HG03175 (cell line): ENCODE measurements at regions not wholly inside any gene's neighbourhood (a gene's known extent, or its start where the extent isn't known, plus 50 kb on each side); places are given as distances from the start of the nearest gene placed in this dataset.
"Not testable (repeated sequence)": the region's sequence is repeated elsewhere in the genome, so short reads cannot be mapped to it uniquely, and the experiment has no call there.

Experiments used
- ATAC-seq: cut with Tn5 transposase; IDR thresholded peaks from one replicate; pipeline ENCODE4 v1.9.1; 2021; ENCODE audit warnings: mild to moderate bottlenecking, moderate library complexity; ENCODE audit not compliant: unreplicated experiment

DNA sequence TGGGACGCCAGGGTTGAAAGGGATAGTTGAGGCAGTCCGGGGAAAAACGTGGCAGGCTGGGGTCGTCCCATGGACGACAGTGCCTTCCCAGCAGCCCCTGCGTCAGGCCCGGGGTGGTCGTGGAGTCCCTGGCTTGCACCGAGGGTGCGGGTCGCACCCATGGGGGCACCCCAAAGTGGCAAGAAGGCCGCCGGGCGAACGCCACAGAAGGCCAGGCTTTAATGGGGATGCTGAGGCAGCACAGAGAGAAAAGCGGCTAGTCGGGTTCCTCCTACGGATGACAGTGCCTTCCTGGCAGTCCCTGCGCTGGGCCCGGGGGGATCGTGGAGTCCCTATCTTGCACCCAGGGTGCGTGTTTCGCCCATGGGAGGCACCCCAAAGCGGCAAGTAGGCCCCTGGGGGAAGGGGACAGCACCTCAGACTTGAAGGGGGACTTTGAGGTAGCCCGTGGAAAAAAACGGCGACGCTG, 158.6 kb upstream of the ALG10B start:
- no peak for ATAC-seq

DNA sequence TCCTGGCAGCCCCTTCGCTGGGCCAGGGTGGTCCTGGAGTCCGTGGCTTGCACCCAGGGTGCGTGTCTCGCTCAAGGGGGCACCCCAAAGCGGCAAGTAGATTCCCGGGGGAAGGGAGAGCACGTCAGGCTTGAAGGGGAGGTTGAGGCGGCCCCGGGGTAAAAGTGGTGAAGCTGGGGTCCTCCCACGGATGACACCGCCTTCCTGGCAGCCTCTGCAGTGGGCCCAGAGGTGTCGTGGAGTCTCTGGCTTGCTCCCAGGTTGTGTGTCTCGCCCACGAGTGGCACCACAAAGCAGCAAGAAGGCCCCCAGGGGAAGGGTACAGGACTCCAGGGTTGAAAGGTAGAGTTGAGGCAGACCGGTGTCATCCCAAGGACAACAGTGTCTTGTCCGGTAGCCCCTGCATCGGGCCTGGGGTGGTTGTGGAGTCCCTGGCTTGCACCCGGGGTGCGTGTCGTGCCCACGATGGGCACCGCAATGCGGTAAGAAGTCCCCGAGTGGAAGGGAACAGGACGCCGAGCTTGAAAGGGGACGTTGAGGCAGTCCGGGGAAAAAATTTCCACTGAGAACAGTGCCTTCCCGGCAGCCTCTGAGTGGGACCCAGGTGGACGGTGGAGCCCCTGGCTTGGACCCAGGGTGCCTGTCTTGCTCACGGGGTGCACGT, 158.0 kb upstream of the ALG10B start:
- ATAC-seq = no peak

DNA sequence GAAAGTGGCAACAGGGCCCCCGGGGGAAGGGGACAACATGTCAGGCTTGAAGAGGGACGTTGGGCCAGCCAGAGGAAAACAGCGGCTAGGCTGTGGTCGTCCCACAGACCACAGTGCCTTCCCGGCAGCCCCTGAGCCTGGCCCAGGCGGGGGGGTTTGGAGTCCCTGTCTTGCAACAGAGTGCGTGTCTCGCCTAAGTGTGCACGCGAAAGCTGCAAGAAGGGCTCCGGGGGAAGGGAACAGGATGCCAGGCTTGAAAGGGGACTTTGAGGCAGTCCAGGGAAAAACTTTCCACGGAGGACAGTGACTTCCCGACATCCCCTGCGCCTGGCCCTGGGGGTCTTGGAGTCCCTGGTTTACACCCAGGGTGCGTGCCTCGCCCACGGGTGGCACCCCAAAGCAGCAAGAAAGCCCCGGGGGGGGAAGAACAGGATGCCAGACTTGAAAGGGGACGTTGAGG, 157.5 kb upstream of the ALG10B start:
- ATAC-seq = no peak

DNA sequence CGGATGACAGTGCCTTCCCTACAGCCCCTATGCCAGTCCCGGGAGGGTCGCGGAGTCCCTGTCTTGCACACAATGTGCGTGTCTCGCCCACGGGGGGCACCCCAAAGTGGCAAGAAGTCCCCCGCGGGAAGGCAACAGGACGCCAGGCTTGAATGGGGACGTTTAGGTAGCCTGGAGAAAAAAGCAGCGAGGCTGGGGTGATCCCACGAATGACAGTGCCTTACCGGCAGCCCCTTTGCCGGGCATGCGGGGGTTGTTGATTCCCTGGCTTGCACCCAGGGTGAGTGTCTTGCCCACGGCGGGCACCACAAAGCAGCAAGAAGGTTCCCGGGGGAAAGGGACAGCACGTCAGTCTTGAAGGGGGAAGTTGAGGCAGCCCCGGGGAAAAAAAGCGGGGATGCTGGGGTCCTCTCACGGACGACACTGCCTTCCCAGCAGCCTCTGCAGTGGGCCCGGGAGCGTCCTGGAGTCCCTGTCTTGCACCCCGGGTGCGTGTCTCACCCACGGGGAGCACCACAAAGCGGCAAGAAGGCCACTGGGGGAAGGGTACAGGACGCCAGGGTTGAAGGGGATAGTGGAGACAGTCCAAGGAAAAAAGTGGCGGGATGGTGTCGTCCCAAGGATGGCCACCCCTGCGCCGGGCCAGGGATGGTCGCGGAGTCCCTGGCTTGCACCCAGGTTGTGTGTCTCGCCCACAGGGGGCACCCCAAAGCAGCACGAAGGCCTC, 156.8 kb upstream of the ALG10B start:
- no peak for ATAC-seq

DNA sequence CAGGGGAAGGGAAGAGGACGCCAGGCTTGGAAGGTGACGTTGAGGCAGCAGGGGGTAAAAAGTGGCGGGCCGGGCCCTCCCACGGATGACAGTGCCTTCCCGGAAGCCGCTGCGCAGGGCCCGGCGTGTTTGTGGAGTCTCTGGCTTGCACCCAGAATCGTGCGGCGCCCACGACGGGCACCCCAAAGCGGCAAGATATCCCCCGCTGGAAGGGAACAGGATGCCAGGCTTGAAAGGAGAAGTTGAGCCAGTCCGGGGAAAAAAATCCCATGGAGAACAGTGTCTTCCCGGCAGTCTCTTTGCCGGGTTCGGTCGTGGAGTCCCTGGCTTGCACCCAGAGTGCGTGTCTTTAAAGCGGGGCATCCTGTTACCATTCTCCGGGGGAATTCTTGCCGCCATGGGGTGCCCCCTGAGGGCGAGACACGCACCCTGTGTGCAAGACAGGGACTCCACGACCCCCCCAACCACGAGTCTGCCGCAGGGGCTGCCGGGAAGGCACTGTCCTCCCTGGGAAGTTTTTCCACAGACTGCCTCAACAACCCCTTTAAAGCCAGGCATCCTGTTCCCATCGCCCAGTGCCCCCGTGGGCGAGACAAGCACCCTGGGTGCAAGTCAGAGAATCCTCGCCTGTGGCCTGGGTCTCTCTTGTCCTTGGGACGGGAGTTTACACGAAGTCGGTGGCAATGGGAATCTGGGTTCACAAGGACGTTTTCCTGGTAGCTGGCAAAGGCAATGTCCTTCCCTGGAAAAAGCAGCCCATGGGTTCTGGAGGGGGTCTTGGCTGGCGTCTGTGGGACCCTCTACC, 156.1 kb upstream of the ALG10B start:
- ATAC-seq = no peak

DNA sequence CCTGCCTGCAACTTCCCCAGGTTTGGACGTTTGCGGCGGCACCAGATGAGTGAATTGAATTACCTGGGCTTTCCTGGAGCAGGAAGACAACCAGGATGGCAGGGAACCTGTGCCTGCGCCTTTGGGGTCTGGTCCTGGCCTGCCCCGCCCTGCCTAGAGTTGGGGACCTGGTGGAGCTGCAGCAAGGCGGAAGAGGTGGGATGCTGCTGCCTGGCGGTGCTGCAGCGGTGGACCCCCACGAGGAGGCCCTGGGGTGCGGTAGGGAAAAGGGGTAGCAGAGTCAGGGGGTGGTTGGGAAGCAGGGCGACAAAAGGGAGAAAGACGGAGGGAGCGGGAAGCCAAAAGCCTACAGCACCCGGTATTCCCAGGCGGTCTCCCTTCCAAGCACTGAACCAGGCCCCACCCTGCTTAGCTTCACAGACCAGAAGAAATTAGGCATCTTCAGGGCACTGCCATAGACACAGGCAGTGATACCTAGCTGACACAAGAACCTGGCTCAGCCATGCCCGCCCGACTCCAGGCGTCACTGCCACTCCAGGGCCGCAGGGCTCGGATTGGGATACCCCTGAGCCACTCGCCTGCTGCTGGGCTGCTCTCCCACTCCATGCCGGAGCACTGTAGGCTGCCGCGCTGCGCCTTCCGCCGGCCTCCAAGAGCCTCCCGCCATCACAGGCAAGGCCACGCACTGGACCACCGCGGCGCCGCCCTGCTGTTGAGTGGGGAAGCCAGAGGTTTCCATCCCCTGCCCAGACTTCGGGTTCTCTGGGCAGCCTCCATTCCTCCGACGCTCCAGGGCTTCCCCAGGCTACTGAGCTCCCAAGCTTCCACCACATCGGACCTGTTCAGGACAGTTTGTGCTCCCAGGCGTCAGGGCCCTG, 155.2 kb upstream of the ALG10B start:
- ATAC-seq = no peak

DNA sequence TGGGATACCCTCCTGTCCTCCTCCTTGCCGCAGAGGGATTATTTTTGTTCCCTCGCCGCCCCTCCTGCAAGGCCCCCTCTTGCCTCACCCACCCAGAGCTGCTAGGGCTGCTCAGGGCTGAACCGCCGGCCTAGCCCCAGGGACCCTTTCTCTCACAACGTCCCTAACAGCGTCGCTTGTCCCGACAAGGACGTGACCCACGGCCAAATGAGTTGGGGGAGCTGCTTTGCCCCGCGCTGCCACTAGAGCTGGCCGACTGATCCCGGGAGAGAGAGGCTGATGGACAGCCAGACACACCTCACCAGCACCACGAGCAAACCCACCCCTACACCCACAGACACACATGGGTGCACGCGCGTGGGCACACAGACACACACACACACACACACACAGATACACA, 154.6 kb upstream of the ALG10B start:
- no peak for ATAC-seq

DNA sequence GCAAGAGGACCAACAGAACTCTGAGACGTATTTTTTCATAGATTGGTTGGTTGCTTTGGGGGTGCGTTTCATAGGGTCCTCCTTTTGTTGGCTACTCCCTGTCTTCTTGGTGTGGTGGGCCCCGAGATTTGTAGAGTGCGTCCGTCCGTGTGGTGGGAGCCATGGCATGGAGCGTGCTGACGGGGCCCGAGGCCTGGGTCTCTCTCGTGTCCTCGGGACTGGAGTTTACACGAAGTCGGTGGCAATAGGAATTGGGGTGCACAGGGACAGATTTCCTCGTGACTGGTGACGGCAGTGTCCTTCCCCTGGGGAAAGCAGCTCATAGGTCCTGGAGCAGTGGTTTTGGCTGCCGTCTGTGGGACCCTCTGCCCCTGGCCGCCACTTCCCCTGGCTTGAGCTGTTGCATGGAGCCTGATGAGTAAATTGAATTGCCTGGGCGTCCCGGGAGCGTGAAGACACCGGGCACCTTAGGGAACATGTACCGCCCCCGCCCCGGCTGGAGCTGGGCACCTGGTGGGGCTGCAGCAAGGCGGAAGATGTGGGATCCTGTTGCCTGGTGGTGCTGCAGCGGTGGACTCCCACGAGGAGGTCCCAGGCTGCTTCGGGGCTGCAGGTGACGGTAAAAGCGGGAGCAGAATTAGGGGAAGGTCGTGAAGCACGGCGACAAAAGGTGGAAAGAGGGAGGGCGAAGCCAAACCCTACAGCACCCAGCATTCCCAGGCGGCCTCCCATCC, 153.7 kb upstream of the ALG10B start:
- no peak for ATAC-seq

DNA sequence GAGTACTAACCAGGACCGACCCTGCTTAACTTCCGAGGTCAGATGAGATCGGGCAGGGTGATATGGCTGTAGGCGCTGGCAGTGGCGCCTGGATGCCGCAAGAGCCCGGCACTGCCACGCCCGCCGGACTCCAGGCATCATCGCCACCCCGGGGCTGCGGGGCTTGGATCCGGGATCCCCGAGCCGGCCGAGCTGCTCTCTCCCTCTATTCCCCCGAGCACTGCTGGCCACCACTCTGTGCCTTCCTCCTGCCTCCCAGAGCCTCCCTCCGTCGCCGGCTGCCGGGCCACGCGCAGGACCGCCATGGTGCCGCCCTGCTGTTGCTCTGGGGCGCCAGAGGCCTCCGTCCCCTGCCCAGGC, 153.2 kb upstream of the ALG10B start:
- ATAC-seq = no peak

DNA sequence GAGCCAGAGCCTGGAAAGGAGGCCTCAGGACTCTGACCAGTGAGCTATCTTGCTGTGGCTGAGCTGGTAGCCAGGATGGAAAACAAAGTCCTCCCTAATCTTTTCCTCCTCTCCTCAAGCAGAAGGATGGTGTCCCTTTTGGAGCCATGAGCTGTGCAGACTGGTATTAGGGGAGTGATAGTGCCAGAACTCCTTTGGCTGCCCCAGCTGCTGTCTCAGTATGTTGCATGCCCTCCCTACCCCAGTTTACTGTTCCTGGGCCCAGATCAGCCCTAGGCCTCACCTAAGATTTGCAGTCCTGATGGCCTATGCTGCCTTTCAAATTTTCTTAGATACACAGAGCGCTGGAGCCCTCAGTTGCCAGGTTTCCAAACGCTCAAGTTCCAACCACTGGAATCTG, 150.3 kb upstream of the ALG10B start:
- no peak for ATAC-seq

DNA sequence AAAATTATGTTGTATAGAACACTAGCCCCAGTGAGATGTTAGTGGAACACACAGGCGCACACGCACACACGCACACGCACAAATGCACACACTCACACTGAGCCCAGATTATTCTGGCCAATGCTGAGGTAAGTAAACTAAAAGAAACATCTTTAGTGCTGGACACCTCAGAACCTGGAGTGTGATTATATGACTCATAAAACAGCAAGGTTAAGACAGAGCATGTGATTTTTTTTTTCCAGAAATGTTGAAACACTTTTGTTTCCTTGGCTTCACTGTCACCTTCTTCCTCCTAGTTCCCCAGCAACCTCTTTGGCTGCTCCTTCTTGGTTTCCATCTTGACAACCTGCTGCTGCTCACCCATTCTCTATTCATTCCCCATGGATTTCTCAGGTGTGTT, 141.0 kb upstream of the ALG10B start:
- ATAC-seq = no peak

DNA sequence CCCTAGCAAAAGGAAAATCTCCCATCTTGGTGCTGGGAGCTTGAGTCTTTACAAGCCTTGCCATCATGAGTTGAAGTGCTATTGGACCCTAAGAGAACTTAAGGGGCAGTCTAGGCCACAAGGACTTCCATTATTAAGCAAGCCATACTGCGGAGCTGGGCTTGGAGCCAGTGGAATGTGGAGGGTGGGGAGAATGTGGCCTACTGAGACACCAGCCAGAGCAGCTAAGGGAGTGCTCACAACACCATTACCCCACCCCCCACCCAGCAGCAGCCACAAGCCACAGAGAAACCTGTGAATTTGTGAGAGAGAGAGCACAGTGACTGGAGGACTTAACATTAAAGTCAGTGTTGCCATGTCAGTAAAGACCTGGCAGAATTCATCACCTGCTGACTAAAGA, 133.0 kb upstream of the ALG10B start:
- ATAC-seq = not testable (repeated sequence)

DNA sequence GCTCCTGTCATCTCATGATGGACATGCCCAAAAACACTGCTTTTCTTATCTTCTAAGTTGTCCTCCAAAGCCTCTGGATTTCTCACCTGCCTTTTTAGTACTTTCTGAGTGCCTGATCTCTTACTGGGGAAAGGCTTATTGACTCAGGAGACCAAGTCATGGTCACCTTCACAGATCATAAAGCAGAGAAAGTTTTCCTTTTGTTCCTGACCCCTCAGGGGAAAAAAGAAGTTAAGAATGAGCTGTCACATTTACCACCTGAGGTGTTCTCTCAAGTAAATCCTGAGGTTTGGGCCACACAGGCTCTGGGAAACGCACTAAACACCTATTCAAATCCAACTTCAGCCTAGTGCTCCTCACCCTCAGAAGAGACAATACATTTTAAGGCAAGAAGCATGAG, 119.3 kb upstream of the ALG10B start:
- not testable (repeated sequence) for ATAC-seq

DNA sequence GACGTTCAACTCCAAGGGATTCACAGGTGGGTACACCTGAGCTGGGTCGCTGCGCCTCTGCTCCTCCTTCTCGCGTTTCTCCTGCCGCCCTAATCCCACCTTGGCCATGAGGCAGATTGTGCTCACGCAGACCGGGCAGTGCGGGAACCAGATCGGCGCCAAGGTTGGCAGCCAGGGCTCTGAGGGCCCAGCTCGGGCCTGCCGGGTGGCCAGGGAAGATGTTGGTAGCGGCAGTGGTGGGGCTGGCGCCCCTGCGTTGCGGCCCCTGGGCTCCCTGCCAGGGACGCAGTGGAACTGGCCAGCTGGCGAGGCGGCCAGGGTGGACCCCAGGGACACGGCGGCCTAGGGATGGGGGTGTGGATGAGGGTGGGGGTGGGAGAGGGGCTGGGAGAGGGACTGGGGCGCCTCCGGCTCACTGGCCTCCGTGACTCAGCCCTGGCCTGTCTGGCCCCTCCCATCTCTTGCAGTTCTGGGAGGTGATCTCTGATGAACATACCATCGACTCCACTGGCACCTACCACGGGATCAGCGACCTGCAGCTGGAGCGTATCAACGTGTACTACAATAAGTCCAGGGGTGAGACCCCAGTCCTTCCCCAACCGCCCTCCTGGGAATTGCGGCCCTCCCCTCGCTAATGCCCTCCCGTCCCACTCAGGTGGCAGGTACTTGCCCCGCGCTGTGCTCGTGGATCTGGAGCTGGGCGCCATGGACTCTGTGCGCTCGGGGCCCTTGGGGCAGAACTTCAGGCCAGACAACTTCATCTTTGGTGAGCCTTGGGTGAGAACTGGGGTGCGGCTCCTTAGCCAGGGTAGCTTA, 114.9 kb upstream of the ALG10B start:
- no peak for ATAC-seq

DNA sequence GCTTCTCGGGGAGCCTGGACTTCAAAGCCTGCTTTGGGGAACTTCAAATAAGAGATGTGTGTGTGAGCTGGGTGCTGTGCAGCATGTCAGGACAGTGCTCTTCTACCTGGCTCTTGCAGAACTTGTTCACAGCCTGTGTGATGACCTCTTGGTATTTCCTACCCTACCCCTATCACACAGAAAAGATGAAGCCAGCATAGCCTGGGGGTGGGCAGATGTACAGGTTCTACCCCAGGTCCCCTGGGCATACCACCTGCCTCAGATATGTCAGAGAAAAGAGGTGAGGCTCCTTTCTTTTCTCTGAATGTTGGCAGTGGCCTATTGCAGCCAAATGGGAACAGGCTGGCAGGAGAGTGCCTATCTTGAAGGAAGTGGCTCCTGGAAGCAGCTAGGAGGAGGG, 111.7 kb upstream of the ALG10B start:
- ATAC-seq = no peak

DNA sequence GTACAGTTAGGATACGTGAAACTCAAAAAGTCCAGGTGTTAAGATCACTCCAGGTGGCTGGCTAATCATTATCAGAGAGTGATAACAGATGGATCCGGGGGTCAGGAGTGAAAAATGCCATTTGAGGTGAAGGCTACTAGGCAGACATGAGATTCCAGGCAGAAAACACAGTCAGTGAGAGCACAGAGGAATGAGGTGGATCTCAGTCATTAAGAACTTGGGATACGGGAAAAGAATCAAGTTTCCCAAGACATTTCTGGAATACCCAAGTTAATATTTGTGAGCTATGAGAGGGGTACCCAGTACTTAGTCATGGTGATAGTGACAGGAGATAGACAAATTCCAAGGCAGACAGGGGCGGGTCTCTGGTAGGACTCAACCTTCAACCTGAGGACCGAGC, 94.6 kb upstream of the ALG10B start:
- no peak for ATAC-seq

DNA sequence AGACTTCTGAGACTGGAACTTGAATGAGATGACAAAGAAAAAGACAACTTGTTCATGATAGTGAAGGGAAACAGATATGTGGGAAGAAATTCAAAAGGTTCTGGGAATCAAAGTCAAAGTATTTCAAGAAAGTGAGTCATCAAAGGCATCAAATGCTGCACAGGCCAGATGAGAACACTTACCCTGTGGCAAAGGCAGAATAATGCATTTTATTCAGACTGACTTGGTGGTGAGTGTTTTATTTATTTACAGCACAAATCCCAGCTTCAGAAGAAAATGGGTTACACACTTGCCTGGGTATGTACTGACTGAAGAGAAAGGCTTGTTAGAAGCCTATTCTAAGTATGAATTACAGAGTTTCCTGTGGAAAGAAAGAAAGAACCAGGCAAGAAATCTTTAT, 78.2 kb upstream of the ALG10B start:
- not testable (repeated sequence) for ATAC-seq

DNA sequence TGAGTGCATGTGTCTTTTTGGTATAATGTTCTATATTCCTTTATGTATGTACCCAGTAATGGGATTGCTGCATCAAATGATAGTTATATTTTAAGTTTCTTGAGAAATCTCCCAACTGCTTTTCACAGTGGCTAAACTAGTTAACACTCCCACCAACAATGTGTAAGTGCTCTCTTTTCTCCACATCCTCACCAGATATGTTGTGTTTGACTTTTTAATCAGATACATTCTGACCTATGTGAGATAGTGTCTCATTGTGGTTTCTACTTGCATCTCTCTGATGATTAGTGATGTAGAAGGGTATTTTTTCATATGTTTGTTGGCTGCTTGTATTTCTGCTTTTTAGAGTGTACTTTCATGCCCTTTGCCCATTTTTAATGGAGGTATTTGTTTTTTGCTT, 62.8 kb upstream of the ALG10B start:
- no peak for ATAC-seq

DNA sequence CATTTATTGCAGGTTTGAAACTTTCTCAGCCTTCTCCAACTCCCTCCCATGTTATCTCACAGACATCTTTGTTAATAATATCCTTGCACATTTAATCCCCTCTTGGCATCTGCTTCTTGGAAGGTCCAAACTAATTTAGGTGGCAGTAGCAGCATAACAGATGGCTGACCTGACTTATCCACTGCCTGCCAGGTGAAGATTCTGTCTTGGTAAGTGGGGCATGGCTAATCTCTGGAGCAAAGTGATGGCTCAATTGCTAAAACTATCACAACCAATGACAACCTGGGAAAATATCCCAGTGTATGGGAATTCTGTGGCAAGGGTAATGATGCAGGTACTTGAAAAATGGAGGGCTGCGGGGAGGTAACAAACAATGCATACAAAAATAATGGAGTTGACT, 58.2 kb upstream of the ALG10B start:
- no peak for ATAC-seq
